HG03521 (cell line): ENCODE measurements at regions not wholly inside any gene's neighbourhood (a gene's known extent, or its start where the extent isn't known, plus 50 kb on each side); places are given as distances from the start of the nearest gene placed in this dataset.

Experiments used
- ATAC-seq: cut with Tn5 transposase; IDR thresholded peaks from one replicate; pipeline ENCODE4 v1.9.1; 2021; ENCODE audit warnings: mild to moderate bottlenecking, moderate library complexity; ENCODE audit not compliant: unreplicated experiment

DNA sequence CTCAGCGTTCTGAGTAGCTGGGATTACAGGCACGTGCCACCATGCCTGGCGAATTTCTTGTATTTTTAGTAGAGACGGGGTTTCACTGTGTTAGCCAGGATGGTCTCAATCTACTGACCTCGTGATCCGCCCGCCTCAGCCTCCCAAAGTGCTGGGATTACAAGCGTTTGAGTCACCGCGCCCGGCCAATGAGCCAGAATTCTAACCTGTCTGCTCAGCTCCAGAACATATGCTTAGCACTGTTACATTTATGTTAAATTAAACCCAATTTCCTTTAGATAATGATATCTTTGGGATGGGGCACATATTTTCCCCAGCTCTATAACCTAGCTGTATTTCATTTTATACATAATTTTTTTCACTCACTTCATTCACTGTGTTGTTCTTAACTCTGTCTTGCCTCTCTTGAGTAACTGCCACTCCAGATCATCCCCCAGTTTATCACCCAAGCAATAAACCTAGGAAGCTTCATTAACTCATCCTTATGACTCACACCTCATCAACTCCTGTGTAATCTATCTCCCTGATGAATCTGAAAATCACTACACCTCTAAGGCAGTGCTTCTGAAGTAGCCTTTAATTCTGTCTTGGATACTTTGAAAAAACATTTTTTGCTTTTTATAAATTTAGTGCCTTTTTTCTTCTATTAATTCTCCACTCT, 559.7 kb upstream of the ZWINT start:
- no peak for ATAC-seq

DNA sequence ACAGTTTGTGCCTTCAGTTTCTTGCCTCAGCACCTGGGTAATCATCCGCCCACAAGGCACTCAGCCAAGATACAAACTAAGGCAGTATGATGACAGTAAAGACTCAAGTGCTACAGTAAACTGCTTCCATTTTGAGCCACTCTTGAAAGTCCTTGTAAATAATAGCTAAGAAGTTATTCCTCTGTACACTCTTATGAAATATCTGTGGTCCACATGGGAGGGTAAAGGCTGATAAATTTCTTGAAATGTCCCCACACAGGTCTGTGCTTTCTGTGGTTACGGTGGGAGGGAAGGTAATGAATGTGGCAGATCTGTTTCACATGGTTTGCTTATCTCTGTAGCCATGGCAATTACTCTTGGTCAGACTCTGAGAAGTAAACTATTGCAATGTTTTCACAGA, 551.0 kb upstream of the ZWINT start:
- ATAC-seq = peak; percentile 70

DNA sequence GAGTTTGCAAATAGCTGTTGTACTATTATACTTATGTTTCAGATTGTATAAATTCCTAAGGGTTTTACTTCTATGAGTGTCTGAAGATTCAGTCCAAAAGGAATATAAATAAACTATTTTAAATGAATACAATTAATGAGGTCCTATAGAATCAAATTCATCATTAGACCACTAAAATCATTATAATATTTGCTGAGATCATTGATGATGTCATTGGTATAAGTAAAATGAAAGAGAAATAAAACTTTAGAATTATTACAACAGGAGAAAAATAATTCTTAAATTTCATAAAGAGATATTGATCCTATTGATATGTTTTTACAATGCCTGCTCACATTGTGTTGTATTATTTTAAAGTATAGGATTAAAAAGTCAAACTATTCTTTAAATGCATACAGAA, 544.0 kb upstream of the ZWINT start:
- no peak for ATAC-seq

DNA sequence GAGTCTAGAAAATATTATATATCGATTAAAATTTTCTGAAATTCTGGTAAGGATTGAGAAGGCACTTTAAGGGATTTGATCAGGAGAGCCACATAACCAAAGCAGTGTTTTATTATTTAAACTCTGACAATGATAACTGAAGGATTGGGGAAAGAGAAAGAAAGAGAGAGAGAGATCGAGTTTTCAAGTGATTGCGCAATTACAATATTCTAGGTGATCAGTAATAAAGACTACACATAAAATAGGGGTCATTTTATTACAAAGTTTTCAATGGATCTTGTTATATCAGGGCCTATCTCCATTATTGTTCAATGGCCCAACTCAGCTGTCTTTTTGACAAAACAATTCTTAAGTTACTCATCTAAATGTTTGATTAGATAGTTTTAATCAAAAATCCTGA, 541.5 kb upstream of the ZWINT start:
- ATAC-seq = no peak

DNA sequence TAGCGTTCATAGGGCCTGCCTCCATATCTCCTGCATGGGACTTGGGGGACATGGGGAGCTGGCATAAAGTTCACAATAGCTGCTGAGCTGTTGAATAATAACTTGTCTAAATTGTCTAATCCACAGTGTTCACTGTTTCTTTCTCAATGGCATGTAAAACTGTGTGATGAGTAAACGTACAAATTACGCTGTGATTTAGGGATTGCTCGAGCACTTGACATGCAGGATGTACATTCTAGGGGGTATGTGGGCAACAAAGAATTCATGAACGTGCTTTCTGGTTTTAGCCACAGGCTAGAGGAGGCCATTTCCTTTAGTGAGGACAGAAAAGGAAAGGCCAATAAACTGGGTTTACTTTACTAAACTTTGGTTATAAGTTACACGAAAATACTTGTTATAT, 534.2 kb upstream of the ZWINT start:
- no peak for ATAC-seq

DNA sequence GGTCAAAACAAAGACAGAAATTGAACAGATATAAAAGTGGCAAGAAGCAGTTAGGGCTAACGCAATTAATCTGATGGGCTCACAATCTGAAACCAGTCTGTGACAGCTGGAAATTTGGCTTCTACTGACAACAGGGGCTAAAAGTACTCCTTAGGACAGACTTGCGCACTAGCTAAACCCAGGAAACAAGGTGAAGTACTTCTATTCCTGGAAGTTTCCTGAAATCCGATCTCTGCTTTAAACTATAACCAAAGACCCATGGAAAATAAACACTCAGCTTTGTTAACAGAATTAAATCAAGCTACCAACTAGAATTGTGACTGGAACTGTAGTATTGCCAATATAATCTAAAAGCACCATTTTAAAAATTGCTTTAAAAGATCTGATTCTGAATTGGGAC, 520.2 kb upstream of the ZWINT start:
- no peak for ATAC-seq

DNA sequence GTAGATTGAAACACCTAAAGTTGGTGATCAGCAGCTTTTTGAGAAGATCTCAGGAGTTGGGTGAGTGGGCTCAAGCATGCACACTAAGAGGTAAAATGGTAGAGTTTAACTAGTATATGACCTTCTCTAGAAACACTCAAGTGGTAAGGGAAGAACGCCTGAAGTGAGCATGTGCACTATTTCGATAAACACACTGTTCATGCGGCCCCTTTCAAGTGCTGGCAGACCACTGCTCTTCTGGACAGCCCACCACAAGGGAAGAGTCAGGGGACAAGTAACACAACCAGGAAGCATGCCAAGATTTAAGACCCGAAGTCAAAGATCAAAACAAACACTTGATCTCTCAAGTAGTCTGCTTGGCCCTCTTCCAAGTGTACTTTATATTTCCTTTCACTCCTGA, 519.5 kb upstream of the ZWINT start:
- no peak for ATAC-seq

DNA sequence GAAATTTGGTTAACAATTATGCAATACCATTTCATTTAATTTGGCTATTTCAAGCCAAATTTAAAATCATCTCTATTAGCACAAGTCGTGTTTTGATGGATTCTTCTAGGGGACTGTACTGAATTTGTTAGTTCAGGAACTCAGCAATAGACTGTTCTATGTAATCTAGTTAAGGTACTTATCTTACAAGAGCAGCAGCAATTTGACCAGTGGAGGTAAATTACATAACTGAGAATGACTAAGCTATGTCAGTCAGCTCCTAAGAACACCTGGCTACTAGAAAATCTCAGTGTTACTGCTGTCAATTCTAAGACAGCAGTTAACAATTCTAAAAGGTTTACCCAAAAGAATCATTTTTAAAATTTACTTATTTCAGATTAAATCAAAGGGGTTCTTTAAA, 513.9 kb upstream of the ZWINT start:
- ATAC-seq = no peak

DNA sequence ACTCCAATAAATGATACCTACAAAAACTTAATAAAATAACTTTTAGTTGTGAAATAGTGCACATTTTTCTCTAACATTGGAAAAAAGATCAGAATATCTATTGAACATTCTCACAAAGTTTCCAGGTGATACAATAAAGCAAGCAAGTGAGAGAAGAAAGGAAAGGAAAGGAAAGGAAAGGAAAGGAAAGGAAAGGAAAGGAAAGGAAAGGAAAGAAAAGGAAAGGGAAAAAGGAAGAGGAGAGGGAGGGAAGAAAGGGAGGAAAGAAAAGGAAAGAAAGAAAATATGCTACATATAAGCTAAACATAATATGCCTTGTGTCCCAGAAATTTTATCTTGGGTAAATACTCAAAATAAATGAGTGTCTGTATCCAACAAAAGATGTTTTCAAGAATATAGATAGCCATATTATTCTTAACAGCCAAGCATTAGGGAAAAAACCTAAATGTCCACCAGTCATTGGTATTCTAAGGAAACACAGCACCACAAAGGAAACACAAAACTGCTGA, 510.2 kb upstream of the ZWINT start:
- ATAC-seq = no peak

DNA sequence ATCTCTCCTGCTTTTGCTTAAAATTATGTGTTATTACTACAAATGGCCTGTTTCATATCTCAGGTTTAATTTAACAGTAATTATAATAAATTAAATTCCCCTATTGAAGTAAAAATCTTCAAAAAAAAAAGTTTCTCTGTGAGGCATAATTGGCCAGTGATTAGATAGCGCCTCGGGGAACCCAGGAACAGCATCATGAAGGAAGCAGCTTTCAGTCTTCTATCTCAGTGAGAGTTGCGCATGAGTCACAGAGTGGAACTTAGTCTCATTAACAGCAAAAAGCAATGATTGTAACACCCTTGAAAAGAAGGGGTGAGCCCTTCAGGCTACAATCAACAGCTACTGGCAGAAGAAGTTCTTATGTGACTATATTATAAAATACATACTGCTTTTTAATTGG, 506.2 kb upstream of the ZWINT start:
- ATAC-seq = no peak

DNA sequence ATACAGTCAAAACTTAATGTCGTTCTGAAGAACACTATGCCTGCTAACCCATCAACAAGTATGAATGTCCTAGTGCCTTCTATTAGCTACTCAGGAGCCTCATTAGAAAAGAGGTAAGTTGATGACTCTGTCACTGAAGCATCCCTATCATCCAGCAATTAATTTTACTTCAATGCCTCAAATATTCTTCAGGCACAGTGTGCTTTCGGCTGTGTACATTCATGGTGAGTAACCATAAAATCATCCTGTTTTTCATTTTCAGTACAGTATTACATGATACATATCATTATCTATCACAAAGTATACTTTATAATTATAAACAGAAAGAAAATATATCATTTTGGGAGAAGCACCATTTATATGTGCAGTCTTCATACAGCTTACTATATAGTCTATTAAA, 495.5 kb upstream of the ZWINT start:
- ATAC-seq = no peak

DNA sequence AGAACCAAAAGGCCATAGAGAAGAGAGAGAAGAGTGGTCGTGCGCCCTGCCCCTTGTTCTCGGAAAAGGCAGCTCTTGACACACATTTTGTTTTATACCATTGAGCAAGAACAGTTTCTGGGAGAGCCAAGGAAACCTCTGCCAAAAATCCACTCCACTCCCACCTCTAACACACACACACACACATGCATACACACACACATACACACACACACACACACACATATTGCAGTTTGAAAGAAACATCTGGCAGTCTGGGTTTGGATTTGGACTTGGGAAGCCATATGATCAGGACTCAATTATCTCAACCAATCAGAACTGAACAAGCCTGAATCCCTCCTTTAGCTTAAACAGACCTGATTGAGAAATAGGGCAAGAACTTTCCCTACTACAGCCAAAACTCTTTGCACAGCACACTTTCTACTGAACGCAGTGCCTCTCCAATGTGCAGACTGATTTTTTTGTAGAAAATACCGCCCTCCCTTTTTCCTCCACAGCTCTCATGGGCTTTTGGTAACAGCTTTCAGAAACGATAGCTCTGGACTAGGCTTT, 484.0 kb upstream of the ZWINT start:
- no peak for ATAC-seq

DNA sequence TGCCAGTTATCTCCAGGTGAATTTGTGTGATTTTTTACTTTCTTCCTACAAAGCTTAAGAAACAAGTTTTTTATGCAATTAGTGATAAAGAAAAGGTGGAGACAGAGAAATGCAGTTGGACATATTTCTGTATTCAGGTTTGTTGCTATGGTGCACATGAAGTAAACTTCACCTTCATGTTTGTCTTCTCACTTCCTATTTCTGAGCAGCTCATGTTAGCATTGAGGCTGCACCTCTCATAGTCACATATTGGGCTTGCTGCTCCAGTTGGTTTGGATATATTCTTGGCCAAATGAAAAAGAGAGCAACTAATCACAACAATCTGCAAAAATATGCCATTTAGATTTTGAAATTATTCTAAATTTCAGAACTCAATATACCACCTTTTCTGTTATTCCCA, 475.6 kb upstream of the ZWINT start:
- ATAC-seq = no peak

DNA sequence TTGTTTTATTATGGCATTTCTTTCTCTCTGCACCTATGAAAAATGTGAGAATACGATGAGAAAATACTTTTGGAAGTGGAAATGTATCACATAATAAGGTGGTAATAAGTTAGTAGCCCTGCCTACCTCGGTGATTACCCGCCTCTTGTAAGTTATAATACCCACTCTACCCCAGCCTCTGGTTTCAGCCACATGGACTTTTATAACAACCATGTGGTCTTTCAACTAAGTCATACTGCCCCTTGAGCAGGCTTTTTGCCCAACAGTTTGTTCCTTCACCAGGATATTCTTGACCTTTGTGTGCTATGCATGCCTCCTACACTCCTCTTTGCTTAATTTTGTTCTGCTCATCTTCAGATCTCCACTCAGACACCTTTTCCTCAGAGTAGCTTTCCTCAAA, 470.6 kb upstream of the ZWINT start:
- no peak for ATAC-seq

DNA sequence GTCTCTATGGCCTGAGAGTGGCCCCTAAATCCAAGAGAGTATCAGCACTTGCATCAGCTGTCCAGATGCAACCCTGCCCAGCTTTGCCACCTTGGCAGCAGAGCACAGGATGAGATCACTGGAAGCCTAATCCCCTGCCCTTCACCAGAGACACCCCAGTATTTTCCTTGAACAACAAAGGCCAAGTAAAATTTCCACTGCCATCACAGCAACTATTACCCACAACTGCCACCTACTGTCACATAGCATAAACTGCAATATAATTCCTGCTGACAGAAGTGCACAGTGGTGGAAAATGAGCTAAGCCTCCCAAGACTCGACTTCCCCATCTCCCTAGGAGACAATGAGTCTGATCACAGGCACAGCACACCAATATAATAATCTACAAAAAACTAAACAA, 462.8 kb upstream of the ZWINT start:
- peak; percentile 62 for ATAC-seq

DNA sequence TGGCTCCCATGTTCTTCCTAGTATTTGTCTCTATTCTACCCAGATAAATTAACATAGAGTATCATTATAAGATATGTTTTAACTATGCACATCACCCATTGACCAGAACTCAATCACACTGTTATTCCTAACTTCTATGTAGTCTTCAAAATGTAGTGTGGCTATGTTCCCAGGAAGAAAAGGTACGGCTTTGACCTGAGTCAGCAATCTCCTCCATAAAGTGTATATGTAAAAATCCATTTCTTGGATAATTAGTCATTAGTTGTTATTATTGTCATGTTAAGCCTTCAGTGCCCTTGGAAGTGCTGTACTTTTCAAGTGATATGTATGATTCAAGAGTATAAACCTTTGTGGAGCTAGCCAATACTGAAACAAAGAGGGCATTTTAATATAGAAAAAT, 444.0 kb upstream of the ZWINT start:
- ATAC-seq = no peak

DNA sequence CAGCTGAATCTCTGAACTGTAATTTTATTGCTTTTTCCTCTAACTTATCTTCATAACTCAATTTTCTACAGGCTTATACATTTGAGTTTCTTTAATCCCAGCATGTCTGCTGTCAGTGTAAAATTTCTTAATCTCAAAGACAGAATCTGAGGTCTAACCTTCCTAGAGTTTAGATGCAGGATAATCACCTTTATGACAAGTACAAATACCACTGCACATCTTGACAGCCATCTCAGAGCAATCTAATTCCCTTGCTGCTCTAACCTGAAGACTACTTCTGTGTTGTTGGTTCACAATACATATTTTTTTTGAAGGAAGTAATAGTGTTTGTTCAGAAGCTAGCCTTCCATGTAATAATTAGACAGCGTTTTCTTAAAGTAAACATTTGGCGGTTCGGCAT, 424.2 kb upstream of the ZWINT start:
- no peak for ATAC-seq

DNA sequence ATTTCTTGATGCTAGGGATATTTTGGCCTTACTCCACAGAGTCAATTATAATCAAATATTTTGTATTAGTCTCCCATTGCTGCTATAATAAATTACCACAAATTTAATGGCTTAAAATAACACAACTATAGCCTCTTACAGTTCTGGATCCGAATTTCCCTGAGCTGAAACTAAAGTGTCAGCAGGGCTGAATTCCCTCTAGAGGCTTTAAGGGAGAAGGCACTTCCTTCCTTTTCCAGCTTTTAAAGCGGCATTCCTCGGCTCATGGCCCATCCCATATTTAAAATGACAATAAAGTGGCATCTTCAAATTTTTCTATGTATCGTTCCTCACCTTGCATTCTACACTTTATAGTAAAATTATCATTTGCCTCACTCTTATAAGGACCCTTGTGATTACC, 421.4 kb upstream of the ZWINT start:
- no peak for ATAC-seq

DNA sequence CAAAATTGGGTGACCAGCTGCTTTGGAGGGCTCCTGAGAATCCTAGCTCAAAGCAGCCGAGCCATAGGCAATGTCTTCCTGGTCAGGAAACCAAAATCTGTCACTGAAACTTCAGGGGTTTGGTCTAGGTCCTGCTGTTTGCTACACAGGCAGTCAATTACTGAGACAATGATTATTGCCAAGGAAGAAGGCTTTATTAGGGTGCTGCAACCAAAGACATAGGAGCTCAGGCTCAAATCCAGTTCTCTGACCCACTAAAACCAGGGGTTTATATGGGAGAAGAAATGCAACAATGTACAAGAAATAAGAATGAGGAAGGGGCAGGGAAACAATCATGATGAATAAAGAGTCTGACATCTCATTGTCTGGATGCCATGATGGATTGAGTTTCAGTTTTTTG, 410.3 kb upstream of the ZWINT start:
- no peak for ATAC-seq

DNA sequence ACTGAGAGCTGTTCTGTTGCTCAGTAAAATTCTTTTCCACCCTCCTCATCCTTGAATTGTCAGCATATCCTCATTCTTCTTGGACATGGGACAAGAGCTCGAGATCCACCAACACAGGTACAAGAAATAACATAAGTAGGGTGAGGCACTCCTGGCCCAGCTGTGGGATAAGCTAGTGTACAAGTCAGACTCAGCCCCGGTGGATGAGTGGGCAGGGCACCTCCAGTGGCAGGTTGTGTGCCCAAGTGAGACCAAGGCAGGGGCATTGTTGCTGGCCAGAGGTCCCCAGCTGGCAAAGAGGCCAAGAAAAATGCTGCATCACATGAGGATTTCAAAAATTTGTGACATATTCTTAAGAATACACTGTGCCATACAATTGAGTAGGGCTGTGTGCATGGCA, 402.0 kb upstream of the ZWINT start:
- no peak for ATAC-seq

DNA sequence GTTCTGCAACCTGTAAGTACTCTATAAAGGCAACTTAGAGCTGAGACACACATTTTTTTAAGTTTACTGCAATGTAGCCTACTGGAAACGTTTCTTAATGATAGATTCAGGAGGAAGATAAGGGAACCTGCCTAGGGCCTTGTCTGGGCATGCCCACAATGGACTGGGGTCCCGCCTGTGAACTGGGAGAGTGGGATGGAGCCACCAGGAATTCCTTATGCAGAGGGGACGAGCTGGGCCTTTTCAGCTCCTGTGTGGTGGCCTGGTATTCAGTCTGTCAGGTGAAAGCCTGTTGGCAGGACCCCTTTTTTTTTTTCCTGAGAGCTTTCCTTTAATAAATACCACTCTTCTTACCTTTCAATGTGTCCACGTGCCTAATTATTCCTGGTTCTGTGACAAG, 384.4 kb upstream of the ZWINT start:
- ATAC-seq = no peak

DNA sequence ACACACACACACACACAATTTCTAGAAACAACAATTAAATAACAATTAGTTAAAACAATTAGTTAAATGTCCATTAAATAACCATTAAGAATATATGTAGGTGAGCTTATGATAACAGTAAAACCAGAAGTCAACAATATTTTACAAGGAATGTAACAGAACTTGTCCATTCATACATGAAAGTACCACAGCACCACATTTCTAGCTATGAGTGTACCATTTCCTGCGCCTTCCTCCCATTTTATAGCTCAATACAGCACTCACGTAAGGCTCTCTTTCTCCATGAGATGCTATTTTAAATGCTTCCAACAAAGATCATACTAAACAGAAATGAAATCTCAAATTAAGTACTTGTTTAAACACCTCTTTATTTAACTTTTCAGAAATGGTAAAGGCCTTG, 367.3 kb upstream of the ZWINT start:
- ATAC-seq = no peak

DNA sequence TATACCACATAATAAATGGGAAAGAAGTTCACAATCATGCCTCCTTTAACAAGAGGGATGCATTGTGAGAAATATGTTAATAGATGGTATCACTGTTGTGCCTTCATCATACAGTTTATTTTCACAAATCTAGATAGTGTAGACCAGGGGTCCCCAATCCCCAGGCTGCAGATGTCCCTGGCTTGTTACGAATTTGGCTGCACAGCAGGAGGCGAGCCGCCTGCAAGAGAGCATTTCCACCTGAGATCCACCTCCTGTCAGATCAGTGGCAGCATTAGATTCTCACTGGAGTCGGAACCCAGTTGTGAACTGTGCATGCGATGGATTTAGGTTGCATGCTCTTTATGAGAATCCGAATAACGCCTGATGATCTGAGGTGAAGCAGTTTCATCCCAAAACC, 361.9 kb upstream of the ZWINT start:
- ATAC-seq = no peak
